ENCODE measurements at regions not wholly inside any gene's neighbourhood (a gene's known extent, or its start where the extent isn't known, plus 50 kb on each side); places are given as distances from the start of the nearest gene placed in this dataset.

DNA sequence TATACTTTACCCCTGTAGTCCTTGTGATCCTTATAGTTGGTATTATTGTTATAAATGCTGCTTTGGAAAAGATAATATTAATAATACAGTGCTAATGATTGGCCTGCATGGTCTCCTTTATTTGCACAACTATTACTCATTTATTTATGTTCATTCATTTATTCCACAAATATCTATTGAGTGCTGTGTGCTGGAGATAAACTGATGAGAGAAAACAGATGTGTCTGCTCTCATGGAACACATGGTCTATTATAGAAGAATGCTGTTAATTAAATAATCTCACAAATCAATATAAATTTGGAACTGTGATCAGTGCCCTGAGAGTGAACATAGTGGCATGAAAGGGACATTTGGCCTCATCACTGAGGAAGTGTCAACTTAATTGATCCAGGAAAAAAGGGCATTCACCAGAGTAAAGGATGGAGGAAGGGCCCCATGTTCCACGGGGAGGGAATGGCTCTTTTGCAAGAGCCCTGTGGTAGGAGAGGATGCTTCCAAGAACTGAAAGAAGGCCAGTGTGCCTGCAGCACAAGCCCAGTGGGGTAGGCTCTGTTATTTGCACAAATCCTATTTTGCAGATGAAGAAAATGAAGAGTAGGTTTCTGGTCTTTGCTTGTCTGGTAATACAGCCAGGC is 91.5 kb upstream of the STK39 start:
- no peaks in the 10 kb centered on the region for H3K27me3 ChIP-seq
- H3K27ac ChIP-seq: no peak overlapping the region
- TF ChIP-seq, protein P1, sequence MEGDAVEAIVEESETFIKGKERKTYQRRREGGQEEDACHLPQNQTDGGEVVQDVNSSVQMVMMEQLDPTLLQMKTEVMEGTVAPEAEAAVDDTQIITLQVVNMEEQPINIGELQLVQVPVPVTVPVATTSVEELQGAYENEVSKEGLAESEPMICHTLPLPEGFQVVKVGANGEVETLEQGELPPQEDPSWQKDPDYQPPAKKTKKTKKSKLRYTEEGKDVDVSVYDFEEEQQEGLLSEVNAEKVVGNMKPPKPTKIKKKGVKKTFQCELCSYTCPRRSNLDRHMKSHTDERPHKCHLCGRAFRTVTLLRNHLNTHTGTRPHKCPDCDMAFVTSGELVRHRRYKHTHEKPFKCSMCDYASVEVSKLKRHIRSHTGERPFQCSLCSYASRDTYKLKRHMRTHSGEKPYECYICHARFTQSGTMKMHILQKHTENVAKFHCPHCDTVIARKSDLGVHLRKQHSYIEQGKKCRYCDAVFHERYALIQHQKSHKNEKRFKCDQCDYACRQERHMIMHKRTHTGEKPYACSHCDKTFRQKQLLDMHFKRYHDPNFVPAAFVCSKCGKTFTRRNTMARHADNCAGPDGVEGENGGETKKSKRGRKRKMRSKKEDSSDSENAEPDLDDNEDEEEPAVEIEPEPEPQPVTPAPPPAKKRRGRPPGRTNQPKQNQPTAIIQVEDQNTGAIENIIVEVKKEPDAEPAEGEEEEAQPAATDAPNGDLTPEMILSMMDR (IDR thresholded peaks at IDR 0.05): no peak
- no peak for TF ChIP-seq POLR2A (IDR thresholded peaks at IDR 0.05)
- H3K4me1 ChIP-seq (replicated peaks in 1 of 2): no peaks in the 10 kb centered on the region
- no peaks in the 10 kb centered on the region for H3K36me3 ChIP-seq (replicated peaks in 1 of 2)
- intact Hi-C loops (cut with DNase I): no loop called here
- 69 to 92% (median 80%) methylated on average over 1 of the region's 1 CpG for WGBS, 4 donors
- H3K9me3 ChIP-seq (replicated peaks in 1 of 3): no peaks in the 10 kb centered on the region
- no peak for DNase-seq
- no peak overlapping the region for H3K4me3 ChIP-seq

DNA sequence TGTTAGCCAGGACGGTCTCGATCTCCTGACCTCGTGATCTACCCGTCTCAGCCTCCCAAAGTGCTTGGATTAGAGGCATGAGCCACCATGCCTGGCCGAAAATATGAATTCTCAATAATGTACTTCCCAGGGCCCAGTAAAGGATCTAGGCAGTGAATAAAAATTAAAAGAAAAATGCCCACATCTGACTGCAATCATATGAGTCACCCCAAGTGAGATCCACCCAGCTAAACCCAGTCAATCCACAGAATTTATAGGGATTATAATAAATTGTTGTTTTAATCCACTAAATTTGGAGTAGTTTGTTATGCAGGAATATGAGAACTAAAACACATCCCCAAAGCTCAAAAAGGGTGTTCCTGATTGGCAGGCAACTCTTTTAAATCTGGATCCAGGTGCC is 93.5 kb upstream of the STK39 start:
- H3K36me3 ChIP-seq (replicated peaks in 1 of 2): no peaks in the 10 kb centered on the region
- H3K9me3 ChIP-seq (replicated peaks in 1 of 3): no peaks in the 10 kb centered on the region
- intact Hi-C loops (cut with DNase I): loop anchor here (10.0 kb wide), 1 partner anchor 584 kb away; no protein-coding TSS in a partner anchor
- no peak overlapping the region for H3K4me3 ChIP-seq
- H3K27me3 ChIP-seq: no peaks in the 10 kb centered on the region
- DNase-seq: no peak
- TF ChIP-seq, protein P1 (IDR thresholded peaks at IDR 0.05): no peak
- no peaks in the 10 kb centered on the region for H3K4me1 ChIP-seq (replicated peaks in 1 of 2)
- WGBS, 4 donors: 88 to 96% (median 93%) methylated on average over 5 of the region's 5 CpGs
- no peak overlapping the region for H3K27ac ChIP-seq

DNA sequence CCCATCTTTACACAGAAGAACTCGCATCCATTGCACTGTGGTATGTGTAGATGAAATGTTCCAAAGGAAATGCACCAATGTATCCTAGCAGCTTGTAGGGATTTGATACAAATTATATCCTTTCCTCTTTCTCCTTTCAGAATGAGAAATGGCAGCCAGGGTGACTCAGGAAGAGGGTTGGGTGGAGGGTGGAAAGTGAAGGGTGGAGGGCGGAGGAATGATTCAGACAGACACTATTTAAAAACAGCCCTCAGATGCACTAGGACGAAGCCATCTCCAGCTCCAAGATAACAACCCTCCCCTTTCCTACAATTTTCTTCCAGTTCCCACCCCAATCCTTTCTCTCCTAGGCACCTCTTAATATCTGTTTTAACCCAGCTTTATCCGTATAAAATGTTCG is 96.2 kb upstream of the STK39 start:
- H3K9me3 ChIP-seq (replicated peaks in 1 of 3): no peaks in the 10 kb centered on the region
- intact Hi-C loops (cut with DNase I): loop anchor here (10.0 kb wide), 1 partner anchor 581 kb away; no protein-coding TSS in a partner anchor
- WGBS, 4 donors: 53 to 66% (median 58%) methylated on average over 5 of the region's 5 CpGs
- H3K27ac ChIP-seq: no peak overlapping the region
- no peak overlapping the region for H3K4me3 ChIP-seq
- peaks cover 0 to 3% of the 10 kb centered on the region in 2 donors for H3K4me1 ChIP-seq (replicated peaks in 1 of 2)
- DNase-seq: peak in 3 of 7 donors; percentile 4 to 33 (median 23)
- no peaks in the 10 kb centered on the region for H3K36me3 ChIP-seq (replicated peaks in 1 of 2)
- H3K27me3 ChIP-seq: no peaks in the 10 kb centered on the region
- no peak for TF ChIP-seq POLR2A (IDR thresholded peaks at IDR 0.05)
- TF ChIP-seq, protein P1 (IDR thresholded peaks at IDR 0.05): no peak

DNA sequence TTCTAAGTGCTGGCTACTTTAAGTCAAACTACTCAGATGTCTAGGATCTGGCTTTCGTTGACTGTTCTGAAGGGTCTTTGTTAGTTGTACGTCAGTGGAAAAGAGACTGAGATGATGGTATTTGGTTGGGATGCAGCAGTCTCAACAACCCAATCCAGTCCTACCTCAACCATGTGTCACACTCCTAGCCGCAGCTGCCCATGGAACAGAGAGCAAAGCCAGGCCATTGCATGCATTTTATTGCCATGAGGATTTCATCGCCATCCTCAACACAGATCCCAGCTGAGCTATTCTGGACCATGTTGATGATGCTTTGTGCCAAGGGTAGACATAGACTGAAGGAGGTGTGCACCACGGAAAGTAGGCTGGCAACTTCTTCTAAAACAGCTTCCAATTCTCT is 97.3 kb upstream of the STK39 start:
- intact Hi-C loops (cut with DNase I): loop anchor here (5.0 to 10.0 kb wide), 3 partner anchors 343 to 580 kb away; no protein-coding TSS in a partner anchor
- no peaks in the 10 kb centered on the region for H3K36me3 ChIP-seq (replicated peaks in 1 of 2)

More for the DNA sequence above, 97.3 kb upstream of the STK39 start:
- H3K27ac ChIP-seq: no peak overlapping the region
- no peak for DNase-seq
- H3K4me1 ChIP-seq (replicated peaks in 1 of 2): peaks cover 0 to 3% of the 10 kb centered on the region in 2 donors
- H3K27me3 ChIP-seq: no peaks in the 10 kb centered on the region
- no peak overlapping the region for H3K4me3 ChIP-seq
- 74 to 89% (median 79%) methylated on average over 3 to 5 of the region's 5 CpGs for WGBS, 4 donors
- no peaks in the 10 kb centered on the region for H3K9me3 ChIP-seq (replicated peaks in 1 of 3)
- TF ChIP-seq POLR2A (IDR thresholded peaks at IDR 0.05): no peak
- TF ChIP-seq, protein P1 (IDR thresholded peaks at IDR 0.05): no peak
